Colonic mucosa (tissue), 4 donors: ENCODE measurements at regions not wholly inside any gene's neighbourhood (a gene's known extent, or its start where the extent isn't known, plus 50 kb on each side); places are given as distances from the start of the nearest gene placed in this dataset.

ENCODE experiments used
- DNase-seq: peaks from one replicate; pipeline ENCODE4 v3.0.0-alpha.2; 2020
- H3K27ac ChIP-seq: fragments of 200-600 bp; one replicate; pipeline ENCODE4 v1.8.0; 2021
- H3K27me3 ChIP-seq: fragments of 200-600 bp; one replicate; pipeline ENCODE4 v1.8.0; 2021
- H3K36me3 ChIP-seq: fragments of 200-600 bp; one replicate; pipeline ENCODE4 v1.8.0; 2021
- H3K4me1 ChIP-seq: fragments of 200-600 bp; one replicate; pipeline ENCODE4 v1.8.0; 2021; ENCODE audit warnings: mild to moderate bottlenecking
- H3K4me3 ChIP-seq: fragments of 200-600 bp; one replicate; pipeline ENCODE4 v1.8.0; 2021
- H3K9ac ChIP-seq, 2 donors: one replicate each; pipeline ENCODE4 v1.7.0; 2013; ENCODE audit warnings: control low read depth in 2 of 2, low read depth in 2 of 2, low read length in 2 of 2
- H3K9me3 ChIP-seq: fragments of 200-600 bp; one replicate; pipeline ENCODE4 v1.8.0; 2021
- CTCF ChIP-seq: fragments of 200-600 bp; IDR thresholded peaks from one replicate; pipeline ENCODE4 v1.8.0; 2022; ENCODE audit warnings: antibody characterized with exemption, mild to moderate bottlenecking
- intact Hi-C: fragments of 100-400 bp; cut with DNase I; formaldehyde crosslinking; loops from one replicate; pipeline ENCODE4 v1.14.1; 2022
- donor health status: healthy.
- donor health status: DM: no; HTN: no; CAD: no.
- donor health status: DM: no; HTN: no; CAD: no.

- H3K36me3 ChIP-seq = no peaks in the 10 kb centered on the region
- H3K9me3 ChIP-seq = no peaks in the 10 kb centered on the region
- no peak overlapping the region for H3K4me3 ChIP-seq
- H3K27me3 ChIP-seq = no peaks in the 10 kb centered on the region
- intact Hi-C loops = no loop called here
- DNase-seq = no peak
- H3K27ac ChIP-seq = no peak overlapping the region
- H3K4me1 ChIP-seq = no peaks in the 10 kb centered on the region
- H3K9ac ChIP-seq = no peak overlapping the region
- TF ChIP-seq CTCF = no peak
Measured at GRCh38 chr6:68546620-68547019, 88.5 kb upstream of the ADGRB3 start.

GRCh38 chr6:68544450-68544849, 90.6 kb upstream of the ADGRB3 start:
- no peaks in the 10 kb centered on the region for H3K36me3 ChIP-seq
- H3K9ac ChIP-seq = no peak overlapping the region
- H3K27me3 ChIP-seq = no peaks in the 10 kb centered on the region
- no peak for DNase-seq
- no peak overlapping the region for H3K27ac ChIP-seq
- no peak for TF ChIP-seq CTCF
- intact Hi-C loops = no loop called here
- no peak overlapping the region for H3K4me3 ChIP-seq
- H3K9me3 ChIP-seq = no peaks in the 10 kb centered on the region
- no peaks in the 10 kb centered on the region for H3K4me1 ChIP-seq

GRCh38 chr6:68533339-68533795, 101.7 kb upstream of the ADGRB3 start:
- H3K27ac ChIP-seq = no peak overlapping the region
- intact Hi-C loops = no loop called here
- no peak overlapping the region for H3K4me3 ChIP-seq
- DNase-seq = no peak
- H3K9me3 ChIP-seq = no peaks in the 10 kb centered on the region
- no peaks in the 10 kb centered on the region for H3K36me3 ChIP-seq
- H3K4me1 ChIP-seq = no peaks in the 10 kb centered on the region
- no peaks in the 10 kb centered on the region for H3K27me3 ChIP-seq
- no peak overlapping the region for H3K9ac ChIP-seq
- TF ChIP-seq CTCF = no peak

- Histone ChIP-seq H3K9ac (no peak overlapping the region), H3K27me3 (no peaks in the 10 kb centered on the region), H3K4me3 (no peak overlapping the region), H3K36me3 (no peaks in the 10 kb centered on the region), H3K9me3 (no peaks in the 10 kb centered on the region), H3K4me1 (no peaks in the 10 kb centered on the region), H3K27ac (no peak overlapping the region)
- no peak for TF ChIP-seq CTCF
- intact Hi-C loops = no loop called here
- no peak for DNase-seq
Measured at GRCh38 chr6:68527691-68528090, 107.4 kb upstream of the ADGRB3 start.

GRCh38 chr6:68506911-68507310, 128.2 kb upstream of the ADGRB3 start:
- no peak for DNase-seq
- TF ChIP-seq CTCF = no peak
- H3K27ac ChIP-seq = no peak overlapping the region
- H3K4me1 ChIP-seq = no peaks in the 10 kb centered on the region
- no peaks in the 10 kb centered on the region for H3K27me3 ChIP-seq
- no peak overlapping the region for H3K9ac ChIP-seq
- no peak overlapping the region for H3K4me3 ChIP-seq
- no peaks in the 10 kb centered on the region for H3K36me3 ChIP-seq
- no peaks in the 10 kb centered on the region for H3K9me3 ChIP-seq
- intact Hi-C loops = no loop called here

GRCh38 chr6:68502946-68503345, 132.1 kb upstream of the ADGRB3 start:
- no peak for TF ChIP-seq CTCF
- no peaks in the 10 kb centered on the region for H3K9me3 ChIP-seq
- H3K4me1 ChIP-seq = no peaks in the 10 kb centered on the region
- H3K4me3 ChIP-seq = no peak overlapping the region
- intact Hi-C loops = no loop called here
- H3K27ac ChIP-seq = no peak overlapping the region
- H3K27me3 ChIP-seq = no peaks in the 10 kb centered on the region
- no peak overlapping the region for H3K9ac ChIP-seq
- DNase-seq = no peak
- H3K36me3 ChIP-seq = no peaks in the 10 kb centered on the region
